Adrenal gland (tissue), 9 donors: ENCODE measurements at regions not wholly inside any gene's neighbourhood (a gene's known extent, or its start where the extent isn't known, plus 50 kb on each side); places are given as distances from the start of the nearest gene placed in this dataset.

Source experiments
- DNase-seq, 7 donors: peaks; one replicate each; pipeline ENCODE4 v3.0.0-alpha.2; 2019 to 2020
- H3K27ac ChIP-seq, 5 donors: fragments of 200-600 bp; sonication (generic) in 4 of 5; 1 replicate in 3 of 5; 2 replicates in 2 of 5; pipeline versions ENCODE4 v1.5.1 to v1.8.0; 2016 to 2020; ENCODE audit warnings: mild to moderate bottlenecking in 1 of 5
- H3K27me3 ChIP-seq: fragments of 200-600 bp; 2 replicates; pipeline ENCODE4 v1.8.0; 2021
- H3K36me3 ChIP-seq, 2 donors: fragments of 200-600 bp; replicated peaks in 1 of 2; 1 replicate in 1 of 2; 2 replicates in 1 of 2; pipeline versions ENCODE4 v1.5.1 to v1.8.0; 2018 to 2022
- H3K4me1 ChIP-seq, 2 donors: fragments of 200-600 bp; replicated peaks in 1 of 2; 1 replicate in 1 of 2; 2 replicates in 1 of 2; pipeline versions ENCODE4 v1.5.1 to v1.8.0; 2018 to 2021
- H3K4me3 ChIP-seq, 4 donors: fragments of 200-600 bp; sonication (generic) in 3 of 4; one replicate each; pipeline ENCODE4 v1.5.1; 2016 to 2018
- H3K9me3 ChIP-seq, 3 donors: fragments of 200-600 bp; sonication (generic) in 1 of 3; replicated peaks in 1 of 3; 1 replicate in 2 of 3; 2 replicates in 1 of 3; pipeline versions ENCODE4 v1.5.1 to v1.8.0; 2016 to 2021
- POLR2A ChIP-seq, 2 donors: fragments of 450-650 bp; IDR thresholded peaks; one replicate each; pipeline ENCODE4 v1.6.1; 2017; ENCODE audit warnings: antibody characterized with exemption in 2 of 2, mild to moderate bottlenecking in 2 of 2, moderate library complexity in 1 of 2
- WGBS, 4 donors: extraction: QIAGEN DNeasy Blood & Tissue Kit in 2 of 4; methylation state at CpG; one replicate each; pipeline versions ENCODE4 v1.1.5 to v1.1.7; 2013 to 2017; 5-methylcytosine and 5-hydroxymethylcytosine counted together
- intact Hi-C, 2 donors: fragments of 100-400 bp; cut with DNase I; formaldehyde crosslinking; loops; one replicate each; pipeline versions ENCODE4 v1.14.1 to v1.15.0; 2022 to 2023
- TF ChIP-seq, protein P1 (sequence below), 6 experiments: fragments of 450-650 bp in 4 of 6; fragments of 200-600 bp in 2 of 6; sonication (generic) in 1 of 6; IDR thresholded peaks; 1 replicate in 5 of 6; 2 replicates in 1 of 6; pipeline versions ENCODE4 v1.5.1 to v1.8.0; 2016 to 2021; ENCODE audit warnings: antibody characterized with exemption in 6 of 6, mild to moderate bottlenecking in 2 of 6, moderate library complexity in 1 of 6
- donor health status: healthy with polysubstance abuse.
- donor health status: Bipolar disorder and iron deficiency.
- donor health status: DM: yes; HTN: yes; CAD: no.
- donor health status: DM: no; HTN: no; CAD: no.
- donor health status: DM: no; HTN: no; CAD: no.

DNA sequence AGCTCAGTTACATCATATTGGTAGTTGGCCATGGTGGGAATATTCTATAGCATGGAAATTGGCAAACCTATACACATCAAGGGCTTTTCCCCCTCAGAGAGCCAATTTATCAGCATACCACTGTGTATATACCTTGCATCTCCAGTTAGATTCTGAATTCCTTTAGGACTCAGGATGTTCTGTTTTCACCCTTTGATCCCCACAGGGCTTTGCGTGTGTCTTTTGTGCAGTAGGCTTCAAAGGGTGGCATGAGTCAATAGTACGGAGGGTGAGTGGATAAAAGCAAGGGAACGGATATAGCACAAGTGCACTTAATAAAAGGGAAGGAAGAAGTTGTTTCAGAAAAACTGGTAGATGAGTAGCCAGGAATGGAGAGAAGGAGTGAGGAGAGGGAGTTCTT is 99.2 kb upstream of the RGMA start:
- intact Hi-C loops: no loop called here
- 72 to 81% (median 76%) methylated on average over 3 of the region's 3 CpGs for WGBS, 4 donors

DNA sequence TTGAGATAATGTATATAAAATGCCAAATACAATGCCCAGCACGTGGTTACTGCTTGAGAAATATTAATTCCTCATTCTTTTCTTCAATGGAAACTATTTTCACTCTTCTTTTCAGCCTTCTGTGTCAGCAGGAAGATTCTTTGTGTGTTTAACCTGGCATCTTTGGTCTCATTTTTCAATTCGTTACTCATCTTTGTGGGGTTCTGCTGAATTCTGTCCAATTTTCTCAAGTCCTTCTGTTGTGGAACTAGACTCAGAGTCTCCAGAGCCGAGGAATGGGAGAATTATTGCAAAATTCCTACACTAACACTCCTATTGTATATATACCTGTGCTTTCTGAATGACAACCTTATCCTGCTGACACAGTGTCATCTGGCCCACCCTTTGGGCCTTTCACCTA is 96.8 kb upstream of the RGMA start:
- Histone ChIP-seq H3K4me1 (no peaks in the 10 kb centered on the region), H3K36me3 (no peaks in the 10 kb centered on the region), H3K4me3 (no peak overlapping the region), H3K27me3 (peaks cover 3% of the 10 kb centered on the region), H3K9me3 (no peaks in the 10 kb centered on the region), H3K27ac (no peak overlapping the region)
- TF ChIP-seq, protein P1, sequence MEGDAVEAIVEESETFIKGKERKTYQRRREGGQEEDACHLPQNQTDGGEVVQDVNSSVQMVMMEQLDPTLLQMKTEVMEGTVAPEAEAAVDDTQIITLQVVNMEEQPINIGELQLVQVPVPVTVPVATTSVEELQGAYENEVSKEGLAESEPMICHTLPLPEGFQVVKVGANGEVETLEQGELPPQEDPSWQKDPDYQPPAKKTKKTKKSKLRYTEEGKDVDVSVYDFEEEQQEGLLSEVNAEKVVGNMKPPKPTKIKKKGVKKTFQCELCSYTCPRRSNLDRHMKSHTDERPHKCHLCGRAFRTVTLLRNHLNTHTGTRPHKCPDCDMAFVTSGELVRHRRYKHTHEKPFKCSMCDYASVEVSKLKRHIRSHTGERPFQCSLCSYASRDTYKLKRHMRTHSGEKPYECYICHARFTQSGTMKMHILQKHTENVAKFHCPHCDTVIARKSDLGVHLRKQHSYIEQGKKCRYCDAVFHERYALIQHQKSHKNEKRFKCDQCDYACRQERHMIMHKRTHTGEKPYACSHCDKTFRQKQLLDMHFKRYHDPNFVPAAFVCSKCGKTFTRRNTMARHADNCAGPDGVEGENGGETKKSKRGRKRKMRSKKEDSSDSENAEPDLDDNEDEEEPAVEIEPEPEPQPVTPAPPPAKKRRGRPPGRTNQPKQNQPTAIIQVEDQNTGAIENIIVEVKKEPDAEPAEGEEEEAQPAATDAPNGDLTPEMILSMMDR (IDR thresholded peaks at IDR 0.05): no peak
- no peak for TF ChIP-seq POLR2A (IDR thresholded peaks at IDR 0.05)
- 40 to 59% (median 55%) methylated on average over 3 of the region's 3 CpGs for WGBS, 4 donors
- intact Hi-C loops: no loop called here
- DNase-seq: no peak

More for the DNA sequence above, 99.2 kb upstream of the RGMA start:
- H3K9me3 ChIP-seq: no peaks in the 10 kb centered on the region
- TF ChIP-seq POLR2A (IDR thresholded peaks at IDR 0.05): no peak
- TF ChIP-seq, protein P1 (IDR thresholded peaks at IDR 0.05): no peak
- H3K36me3 ChIP-seq: no peaks in the 10 kb centered on the region
- H3K4me3 ChIP-seq: no peak overlapping the region
- H3K4me1 ChIP-seq: no peaks in the 10 kb centered on the region
- no peak for DNase-seq
- peaks cover 3% of the 10 kb centered on the region for H3K27me3 ChIP-seq
- no peak overlapping the region for H3K27ac ChIP-seq

DNA sequence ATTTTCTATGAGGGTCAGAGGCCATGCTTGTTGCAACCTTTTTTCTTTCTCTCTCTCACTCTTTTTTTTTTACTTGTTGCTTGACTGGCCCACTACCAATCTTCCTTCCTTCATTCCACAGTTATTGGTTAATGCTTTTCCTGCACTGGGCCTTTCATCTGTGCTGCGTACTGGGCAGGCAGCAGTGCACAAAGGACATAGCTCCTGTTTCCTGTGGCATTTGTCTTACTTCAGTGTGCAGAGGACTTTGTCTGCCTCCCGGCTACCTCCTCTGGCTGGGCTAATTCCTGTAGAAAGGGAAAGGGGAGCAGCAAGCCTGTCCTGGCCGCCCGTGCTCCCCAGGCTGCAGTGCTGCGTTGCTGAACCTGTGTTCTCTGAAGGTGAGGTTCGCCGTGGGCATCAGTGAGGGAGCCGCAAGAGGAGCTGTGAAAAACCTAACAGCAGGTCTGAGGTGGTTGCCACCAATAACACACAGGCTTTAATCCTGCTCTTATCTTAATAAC is 93.7 kb upstream of the RGMA start:
- intact Hi-C loops: no loop called here
- Histone ChIP-seq H3K9me3 (no peaks in the 10 kb centered on the region), H3K4me1 (no peaks in the 10 kb centered on the region), H3K4me3 (no peak overlapping the region), H3K36me3 (no peaks in the 10 kb centered on the region), H3K27ac (no peak overlapping the region), H3K27me3 (peaks cover 3% of the 10 kb centered on the region)
- DNase-seq: no peak
- 73 to 79% (median 76%) methylated on average over 8 of the region's 8 CpGs for WGBS, 4 donors
- no peak for TF ChIP-seq POLR2A (IDR thresholded peaks at IDR 0.05)
- TF ChIP-seq, protein P1 (IDR thresholded peaks at IDR 0.05): no peak

DNA sequence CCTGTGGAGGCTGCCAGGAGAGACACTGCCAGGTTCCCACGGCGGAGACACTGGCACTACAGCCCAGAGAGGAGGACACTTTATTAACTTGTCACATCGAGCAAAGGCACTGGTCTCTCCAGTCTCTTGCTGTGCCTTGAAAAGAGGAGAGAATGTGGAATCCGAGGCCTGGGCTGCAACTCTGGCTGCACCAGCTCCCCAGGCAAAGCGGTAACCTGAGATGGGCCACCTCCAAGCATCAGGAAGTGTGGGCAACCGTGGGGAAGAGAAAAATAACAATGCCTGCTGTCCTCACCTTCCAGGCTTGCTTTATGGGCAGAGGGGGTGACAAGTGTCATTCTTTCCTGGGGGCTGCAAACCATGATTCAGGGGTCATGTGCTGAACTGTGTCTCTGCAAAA is 91.6 kb upstream of the RGMA start:
- Histone ChIP-seq H3K27me3 (peaks cover 3% of the 10 kb centered on the region), H3K4me3 (no peak overlapping the region), H3K36me3 (no peaks in the 10 kb centered on the region), H3K9me3 (no peaks in the 10 kb centered on the region), H3K27ac (no peak overlapping the region), H3K4me1 (no peaks in the 10 kb centered on the region)
- intact Hi-C loops: no loop called here
- no peak for DNase-seq
- 60 to 80% (median 69%) methylated on average over 1 to 6 of the region's 6 CpGs for WGBS, 4 donors
- TF ChIP-seq, protein P1 (IDR thresholded peaks at IDR 0.05): no peak
- TF ChIP-seq POLR2A (IDR thresholded peaks at IDR 0.05): no peak
